HL-60 (cell line): ENCODE measurements at regions not wholly inside any gene's neighbourhood (a gene's known extent, or its start where the extent isn't known, plus 50 kb on each side); places are given as distances from the start of the nearest gene placed in this dataset.

Source experiments
- DNase-seq, 2 experiments: peaks; one replicate each; pipeline ENCODE4 v3.0.0-alpha.2; 2010 to 2020; ENCODE audit warnings: low read depth in 1 of 2, low spot score in 1 of 2
- H3K27ac ChIP-seq: fragments of 250-450 bp; sonication (Bioruptor Pico); replicated peaks from 2 replicates; pipeline ENCODE4 v1.5.1; 2020; ENCODE audit warnings: mild to moderate bottlenecking, moderate library complexity
- H3K27me3 ChIP-seq: fragments of 250-450 bp; sonication (Bioruptor Pico); 2 replicates; pipeline ENCODE4 v1.5.1; 2021; ENCODE audit warnings: mild to moderate bottlenecking, moderate library complexity; ENCODE audit not compliant: insufficient read depth, poor library complexity, severe bottlenecking
- H3K4me3 ChIP-seq: replicated peaks from 2 replicates; pipeline ENCODE4 v1.5.1; 2011; ENCODE audit warnings: mild to moderate bottlenecking, control low read depth, low read length; ENCODE audit not compliant: insufficient read depth
- CTCF ChIP-seq: IDR thresholded peaks from one replicate; pipeline ENCODE4 v1.5.1; 2011; ENCODE audit warnings: low read length, control low read depth, inconsistent platforms; ENCODE audit not compliant: insufficient read depth
- GABPA ChIP-seq: IDR thresholded peaks from 2 replicates; pipeline ENCODE4 v1.6.1; 2012; ENCODE audit warnings: low read depth
- POLR2AphosphoS5 ChIP-seq: IDR thresholded peaks from 2 replicates; pipeline ENCODE4 v1.6.1; 2012; ENCODE audit warnings: low read depth
- REST ChIP-seq: IDR thresholded peaks from 2 replicates; pipeline ENCODE4 v1.6.1; 2012; ENCODE audit warnings: low read depth; ENCODE audit not compliant: insufficient replicate concordance
- SPI1 ChIP-seq: IDR thresholded peaks from 2 replicates; pipeline ENCODE4 v1.6.1; 2012; ENCODE audit warnings: low read depth, mild to moderate bottlenecking, borderline replicate concordance

DNA sequence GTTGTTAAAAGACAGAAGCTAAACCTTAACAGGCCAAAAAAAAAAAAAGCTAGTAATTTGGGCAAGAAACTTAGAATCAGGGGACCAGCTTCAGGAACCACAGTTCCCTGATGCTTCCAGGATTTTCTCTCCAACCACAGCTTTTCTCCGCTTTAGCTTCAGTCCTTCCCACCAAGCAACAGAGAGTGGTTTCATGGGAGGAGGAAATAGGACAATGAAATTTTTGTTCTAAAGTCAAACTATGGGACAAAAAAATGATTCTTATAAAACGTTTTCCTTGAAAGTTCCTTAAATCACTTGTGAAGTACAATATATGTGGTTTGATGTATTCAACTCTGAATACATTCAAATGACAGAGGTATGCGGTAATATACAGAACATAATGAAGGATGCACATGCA, 71.0 kb upstream of the DHX15 start:
- Histone ChIP-seq H3K27ac (no peak overlapping the region), H3K4me3 (no peak overlapping the region), H3K27me3 (no peaks in the 10 kb centered on the region)
- TF ChIP-seq POLR2AphosphoS5: no peak
- no peak for TF ChIP-seq CTCF
- no peak for TF ChIP-seq GABPA
- no peak for TF ChIP-seq REST
- TF ChIP-seq SPI1: no peak
- no peak for DNase-seq

DNA sequence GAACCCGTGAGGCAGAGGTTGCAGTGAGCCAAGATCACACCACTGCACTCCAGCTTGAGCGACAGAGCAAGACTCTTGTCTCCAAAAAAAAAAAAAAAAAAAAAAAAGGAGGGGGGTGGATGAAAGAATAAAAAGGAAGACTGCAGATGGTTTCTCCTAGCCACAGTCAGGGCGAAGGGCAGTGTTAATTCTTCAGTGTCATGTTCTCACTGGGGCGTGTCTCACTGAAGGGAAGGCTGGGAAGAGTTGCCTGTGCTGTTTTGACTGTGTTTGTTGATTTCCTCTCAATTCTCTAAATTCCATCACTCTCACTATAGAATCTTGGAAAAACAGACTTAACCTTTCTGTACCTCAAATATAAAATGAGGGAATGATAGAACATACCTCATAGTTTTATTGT, 71.6 kb upstream of the DHX15 start:
- no peak for DNase-seq
- no peak for TF ChIP-seq CTCF
- no peak for TF ChIP-seq GABPA
- TF ChIP-seq POLR2AphosphoS5: no peak
- TF ChIP-seq SPI1: no peak
- no peak for TF ChIP-seq REST
- no peaks in the 10 kb centered on the region for H3K27me3 ChIP-seq
- H3K27ac ChIP-seq: no peak overlapping the region
- H3K4me3 ChIP-seq: no peak overlapping the region

DNA sequence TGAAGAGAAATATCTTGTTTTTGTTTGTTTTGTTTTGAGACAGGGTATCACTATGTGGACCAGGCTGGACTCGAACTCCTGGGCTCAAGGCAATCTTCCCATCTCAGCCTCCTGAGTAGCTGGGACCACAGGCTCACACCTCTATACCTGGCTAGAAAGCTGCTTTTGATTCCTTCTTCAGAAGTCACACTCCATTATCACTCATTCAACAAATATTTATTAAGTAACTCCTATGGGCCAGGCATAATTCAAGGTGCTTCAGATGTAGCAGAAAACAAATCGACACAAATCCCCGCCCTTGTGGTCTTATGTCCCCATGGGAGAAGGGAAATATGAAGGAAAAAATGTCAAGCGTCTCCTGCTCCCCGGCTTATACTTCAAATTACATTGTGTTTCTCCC, 72.6 kb upstream of the DHX15 start:
- H3K27ac ChIP-seq: no peak overlapping the region
- no peak for DNase-seq
- H3K4me3 ChIP-seq: no peak overlapping the region
- no peaks in the 10 kb centered on the region for H3K27me3 ChIP-seq
- TF ChIP-seq CTCF (no peak), POLR2AphosphoS5 (no peak), GABPA (no peak), SPI1 (no peak), REST (no peak)
